ENCODE measurements at regions not wholly inside any gene's neighbourhood (a gene's known extent, or its start where the extent isn't known, plus 50 kb on each side); places are given as distances from the start of the nearest gene placed in this dataset.

DNA sequence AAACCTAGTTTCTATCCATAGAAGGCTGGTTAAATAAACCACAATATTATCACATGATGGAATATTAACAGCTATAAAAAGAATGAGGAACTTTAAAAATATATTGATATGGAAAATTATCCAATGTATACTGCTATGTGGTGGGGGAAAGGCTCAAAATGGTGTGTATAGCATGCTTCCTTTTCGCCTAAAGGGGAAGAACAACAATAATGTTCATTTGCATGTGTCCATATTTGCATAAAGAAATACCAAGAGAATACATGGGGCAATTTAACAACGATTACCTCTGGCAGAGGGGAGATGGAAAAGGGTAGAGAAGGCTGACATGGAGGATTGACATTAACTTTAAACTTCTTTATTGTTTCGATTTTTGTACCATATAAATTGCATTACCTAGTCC is 121.3 kb upstream of the PARP11 start:
- DNase-seq (ENCODE audit: low read depth in 2 of 2): no peak

DNA sequence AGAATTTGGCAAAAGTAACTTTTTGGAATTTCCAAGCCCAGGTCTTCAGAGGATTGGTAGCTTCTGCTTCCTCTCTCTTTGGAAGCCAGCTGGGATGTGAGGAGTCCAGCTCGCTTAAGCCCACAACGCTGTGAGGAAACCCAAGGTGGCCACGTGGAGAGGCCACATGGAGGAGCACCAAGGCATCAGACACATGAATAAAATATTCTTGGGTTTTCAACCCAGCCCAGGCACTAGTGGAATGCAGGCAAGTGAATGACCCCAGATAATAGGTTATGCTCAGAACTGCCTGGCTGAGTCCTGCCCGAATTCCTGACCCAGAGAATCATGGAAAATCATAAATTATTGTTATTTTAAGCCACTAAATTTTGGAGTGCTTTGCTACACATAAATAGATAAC is 119.7 kb upstream of the PARP11 start:
- no peak for DNase-seq (ENCODE audit: low read depth in 2 of 2)

GRCh38 chr12:3991798-3992580 is 118.8 kb upstream of the PARP11 start:
- DNase-seq (ENCODE audit: low read depth in 2 of 2): no peak

- no peak for DNase-seq (ENCODE audit: low read depth in 2 of 2)
Observed at GRCh38 chr12:3990501-3991280, 117.5 kb upstream of the PARP11 start.

DNA sequence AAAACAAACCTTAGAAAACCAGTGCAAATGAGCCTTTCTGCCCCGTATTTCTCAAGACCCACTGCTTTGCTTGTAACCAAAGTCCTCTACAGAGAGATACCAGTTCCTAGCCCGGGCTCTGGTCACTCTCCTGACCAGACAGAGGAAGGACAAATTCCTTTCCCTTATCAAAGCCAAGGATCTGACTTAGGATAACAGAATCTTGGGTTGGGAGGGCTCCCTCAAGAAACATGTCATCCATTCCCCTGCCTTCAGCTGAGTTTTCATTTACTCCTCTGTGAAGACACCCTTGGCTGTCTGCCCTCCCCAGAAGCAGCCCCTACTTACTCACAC is 116.0 kb upstream of the PARP11 start:
- no peak for DNase-seq (ENCODE audit: low read depth in 2 of 2)

GRCh38 chr12:3988519-3989217 is 115.5 kb upstream of the PARP11 start:
- no peak for DNase-seq (ENCODE audit: low read depth in 2 of 2)

- no peak for DNase-seq (ENCODE audit: low read depth in 2 of 2)
Observed at GRCh38 chr12:3987571-3987970, 114.4 kb upstream of the PARP11 start.

- no peak for DNase-seq (ENCODE audit: low read depth in 2 of 2)
Observed at GRCh38 chr12:3980504-3981272, 107.5 kb upstream of the PARP11 start.

DNA sequence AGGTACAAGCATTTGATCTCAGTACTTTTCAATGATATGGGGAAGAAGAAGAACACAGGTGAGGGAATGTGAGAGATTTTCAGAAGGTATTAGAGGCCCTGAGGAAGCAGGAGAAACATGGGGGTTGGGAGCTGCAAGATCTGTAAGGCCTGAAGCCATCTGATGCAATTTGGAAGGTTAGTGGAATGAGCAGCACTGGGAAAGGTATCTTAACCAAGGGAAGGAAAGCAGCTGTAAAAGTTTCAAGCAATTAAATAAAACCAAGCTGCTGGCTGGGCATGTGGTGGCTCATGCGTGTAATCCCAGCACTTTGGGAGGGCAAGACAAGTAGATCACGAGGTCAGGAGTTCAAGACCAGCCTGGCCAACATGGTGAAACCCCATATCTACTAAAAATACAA is 104.4 kb upstream of the PARP11 start:
- DNase-seq (ENCODE audit: low read depth in 2 of 2): no peak

DNA sequence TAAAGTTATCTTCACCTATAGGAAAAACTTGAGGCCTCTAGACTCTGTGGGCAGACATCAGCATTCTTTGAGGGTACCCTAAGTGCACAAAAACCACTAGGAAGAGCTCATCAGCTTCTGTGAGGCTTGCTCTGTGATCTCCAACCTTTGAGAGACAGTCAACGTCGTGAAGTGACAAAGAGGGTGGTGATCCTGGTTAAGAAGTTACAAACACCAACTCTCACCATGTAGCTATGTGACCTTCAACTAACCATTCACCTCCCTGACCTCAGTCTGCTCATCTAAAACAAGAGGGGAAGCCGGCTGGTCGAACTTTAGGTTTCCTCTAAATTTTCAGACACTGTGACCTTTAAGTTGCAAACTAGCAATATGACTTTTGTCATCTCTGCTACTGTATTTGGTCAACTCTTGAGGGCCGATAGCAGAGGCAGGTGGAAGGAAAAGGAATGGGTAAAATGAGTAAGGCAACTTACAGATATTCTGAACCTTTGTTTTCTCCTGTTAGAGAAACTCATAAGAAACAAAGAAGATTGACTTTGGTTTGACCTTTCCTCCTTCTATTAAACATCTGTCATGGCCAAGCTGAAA is 103.2 kb upstream of the PARP11 start:
- no peak for DNase-seq (ENCODE audit: low read depth in 2 of 2)

- no peak for DNase-seq (ENCODE audit: low read depth in 2 of 2)
Observed at GRCh38 chr12:3975652-3976051, 102.5 kb upstream of the PARP11 start.

DNA sequence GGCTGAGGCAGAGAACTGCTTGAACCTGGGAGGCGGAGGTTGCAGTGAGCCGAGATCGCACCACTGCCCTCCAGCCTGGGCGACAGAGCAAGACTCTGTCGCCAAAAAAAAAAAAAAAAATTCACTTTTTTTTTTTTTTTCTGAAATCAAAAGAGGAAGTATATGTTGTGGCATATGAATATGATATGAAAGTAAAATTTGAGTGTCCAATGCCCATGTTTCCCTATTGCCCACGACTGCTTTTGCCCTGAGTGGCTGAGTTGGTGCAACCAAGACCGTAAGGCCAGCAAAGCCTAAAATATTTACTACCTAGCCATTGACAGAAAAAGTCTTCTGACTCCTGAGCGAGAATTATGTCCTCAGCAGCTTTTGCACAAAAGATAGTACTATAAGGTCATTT is 101.7 kb upstream of the PARP11 start:
- no peak for DNase-seq (ENCODE audit: low read depth in 2 of 2)

GRCh38 chr12:3973973-3974644 is 100.9 kb upstream of the PARP11 start:
- DNase-seq (ENCODE audit: low read depth in 2 of 2): no peak

DNA sequence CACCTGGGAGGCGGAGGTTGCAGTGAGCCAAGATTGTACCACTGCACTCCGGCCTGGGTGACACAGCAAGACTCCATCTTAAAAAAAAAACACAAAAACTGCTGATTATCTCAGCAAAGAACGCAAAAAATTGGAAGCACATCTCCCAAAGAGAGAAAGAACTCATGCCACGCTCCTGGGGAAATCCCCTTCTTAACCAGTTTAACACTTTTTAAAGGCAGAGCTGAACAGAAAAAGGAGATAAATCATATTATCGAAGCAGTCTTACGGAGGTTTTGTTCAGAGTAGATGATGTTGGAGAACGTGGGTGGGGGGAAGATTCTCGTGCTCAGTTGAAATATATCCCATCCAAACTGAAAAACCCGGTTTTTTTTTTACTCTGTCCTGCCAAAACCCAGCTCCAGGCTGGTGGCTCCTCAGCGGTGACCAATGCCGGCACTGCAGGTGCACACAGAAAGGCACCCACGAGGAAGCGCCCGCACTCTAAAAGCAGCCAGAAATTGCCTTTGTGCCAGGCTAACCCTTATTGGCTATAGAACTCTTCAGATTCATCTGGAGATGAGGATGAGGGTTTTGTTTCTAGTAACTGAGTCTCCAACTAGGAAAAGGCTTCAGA is 100.2 kb upstream of the PARP11 start:
- no peak for DNase-seq (ENCODE audit: low read depth in 2 of 2)

DNA sequence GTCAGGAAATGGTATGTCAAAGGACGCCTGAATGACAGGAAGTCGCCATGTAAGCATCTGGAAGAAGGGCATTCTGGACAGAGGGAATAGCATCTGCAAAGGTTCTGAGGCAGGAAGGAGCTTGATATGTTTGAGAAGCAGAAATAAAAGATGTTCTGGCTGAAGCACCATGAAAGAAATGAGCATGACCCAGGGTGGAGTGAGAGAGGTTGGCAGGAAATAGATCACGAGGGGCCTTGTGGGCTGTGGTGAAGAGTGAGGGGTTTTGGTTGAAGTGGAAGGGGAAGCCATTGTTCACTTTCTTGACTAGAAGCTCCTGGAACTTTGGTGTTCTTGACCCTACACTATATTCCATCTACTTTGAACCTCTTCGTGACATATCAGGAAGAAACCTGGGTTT is 99.4 kb upstream of the PARP11 start:
- no peak for DNase-seq (ENCODE audit: low read depth in 2 of 2)

- DNase-seq (ENCODE audit: low read depth in 2 of 2): no peak
Observed at GRCh38 chr12:3968523-3968922, 95.3 kb upstream of the PARP11 start.

GRCh38 chr12:3967556-3968160 is 94.5 kb upstream of the PARP11 start:
- DNase-seq (ENCODE audit: low read depth in 2 of 2): no peak

DNA sequence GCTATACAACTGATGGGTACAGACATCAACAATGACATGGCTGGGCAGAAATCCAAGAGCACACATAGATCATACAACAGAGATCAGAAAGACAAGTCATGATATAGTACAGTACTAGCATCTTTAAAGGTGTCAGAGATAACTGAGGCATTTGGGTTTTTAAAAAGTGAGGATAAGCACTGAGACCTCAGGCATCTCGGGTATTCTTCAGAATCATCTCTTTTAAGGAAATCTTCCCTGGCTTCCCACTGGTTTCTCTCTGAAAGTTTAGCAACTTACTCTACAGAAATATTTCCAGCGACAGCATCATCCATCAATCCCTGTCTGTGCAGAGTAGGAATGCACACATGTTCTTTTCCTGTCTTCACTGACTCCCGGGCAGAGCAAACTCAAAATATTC is 93.2 kb upstream of the PARP11 start:
- no peak for DNase-seq (ENCODE audit: low read depth in 2 of 2)

- DNase-seq (ENCODE audit: low read depth in 2 of 2): no peak
Observed at GRCh38 chr12:3965046-3965445, 91.8 kb upstream of the PARP11 start.

DNA sequence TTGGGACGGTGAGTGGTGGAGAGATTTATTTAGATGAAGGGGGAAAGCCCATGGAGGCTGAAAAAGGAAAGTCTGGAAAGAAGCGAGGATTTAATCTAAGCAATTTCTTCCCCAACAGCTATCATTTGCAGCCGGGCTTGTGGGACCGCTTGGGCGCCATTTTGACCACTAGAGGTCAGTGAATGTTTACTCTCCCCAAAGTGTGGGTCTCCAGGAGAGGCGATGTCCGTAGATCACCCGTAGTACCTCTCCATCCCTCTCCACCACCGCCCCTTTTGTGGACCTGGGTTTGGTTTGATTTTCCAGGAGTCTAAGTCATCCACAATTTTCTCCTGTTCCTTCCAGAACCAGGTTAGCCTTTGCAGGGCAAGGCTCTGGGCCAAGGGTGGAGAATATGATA is 91.2 kb upstream of the PARP11 start:
- DNase-seq (ENCODE audit: low read depth in 2 of 2): no peak

All from stimulated activated CD8-positive, alpha-beta memory T cell treated with anti-CD3 and anti-CD28 coated beads, Interleukin-7, amount 100 ng/mL, for 4 hours (primary cell).